Activated CD4-positive, alpha-beta T cell treated with anti-CD3 and anti-CD28 coated beads, Interleukin-2, amount 50 U/mL, for 24 hours (primary cell): ENCODE measurements at regions not wholly inside any gene's neighbourhood (a gene's known extent, or its start where the extent isn't known, plus 50 kb on each side); places are given as distances from the start of the nearest gene placed in this dataset.
A peak's percentile ranks its signal among the peaks of the same experiment; 100 is the strongest.

Source experiments
- DNase-seq, 2 donors: peaks; one replicate each; pipeline ENCODE4 v3.0.0-alpha.2; 2020; ENCODE audit warnings: low read depth in 1 of 2, low spot score in 1 of 2

GRCh38 chr4:3364634-3365314, 72.0 kb downstream of the RGS12 start:
- DNase-seq, result no peak

- no peak for DNase-seq
Observed at GRCh38 chr4:3365326-3365725, 72.5 kb downstream of the RGS12 start.

- no peak for DNase-seq
Observed at GRCh38 chr4:3365871-3366842, 73.3 kb downstream of the RGS12 start.

- DNase-seq, result no peak
Observed at GRCh38 chr4:3366893-3367775, 74.3 kb downstream of the RGS12 start.

- no peak for DNase-seq
Observed at GRCh38 chr4:3367866-3368265, 73.9 kb upstream of the HGFAC start.

GRCh38 chr4:3368334-3368733, 73.4 kb upstream of the HGFAC start:
- no peak for DNase-seq

- DNase-seq, result no peak
Observed at GRCh38 chr4:3368841-3369760, 72.7 kb upstream of the HGFAC start.

- DNase-seq, result peak in 1 of 2 donors; percentile 15
Observed at GRCh38 chr4:3369781-3370674, 71.7 kb upstream of the HGFAC start.

GRCh38 chr4:3371033-3372001, 70.5 kb upstream of the HGFAC start:
- DNase-seq, result no peak

GRCh38 chr4:3372264-3372932, 69.4 kb upstream of the HGFAC start:
- no peak for DNase-seq

- no peak for DNase-seq
Observed at GRCh38 chr4:3372933-3373465, 68.8 kb upstream of the HGFAC start.

- DNase-seq, result no peak
Observed at GRCh38 chr4:3373468-3373867, 68.3 kb upstream of the HGFAC start.

GRCh38 chr4:3374011-3374645, 67.6 kb upstream of the HGFAC start:
- DNase-seq, result no peak

- no peak for DNase-seq
Observed at GRCh38 chr4:3374667-3375066, 67.1 kb upstream of the HGFAC start.

GRCh38 chr4:3375688-3376087, 66.1 kb upstream of the HGFAC start:
- DNase-seq, result no peak

GRCh38 chr4:3376266-3376665, 65.5 kb upstream of the HGFAC start:
- DNase-seq, result no peak

- no peak for DNase-seq
Observed at GRCh38 chr4:3377557-3377956, 64.2 kb upstream of the HGFAC start.
